Uterus (tissue), 2 donors: ENCODE measurements at regions not wholly inside any gene's neighbourhood (a gene's known extent, or its start where the extent isn't known, plus 50 kb on each side); places are given as distances from the start of the nearest gene placed in this dataset.

Experiments used
- POLR2A ChIP-seq, 2 donors: fragments of 450-650 bp; IDR thresholded peaks; one replicate each; pipeline ENCODE4 v1.6.1; 2016; ENCODE audit warnings: antibody characterized with exemption in 2 of 2, mild to moderate bottlenecking in 1 of 2, moderate library complexity in 1 of 2
- TF ChIP-seq, protein P1 (sequence below), 4 experiments: fragments of 200-600 bp in 2 of 4; fragments of 450-650 bp in 2 of 4; sonication (generic) in 2 of 4; IDR thresholded peaks; one replicate each; pipeline ENCODE4 v1.5.1; 2016 to 2019; ENCODE audit warnings: antibody characterized with exemption in 4 of 4, mild to moderate bottlenecking in 2 of 4, moderate library complexity in 1 of 4

DNA sequence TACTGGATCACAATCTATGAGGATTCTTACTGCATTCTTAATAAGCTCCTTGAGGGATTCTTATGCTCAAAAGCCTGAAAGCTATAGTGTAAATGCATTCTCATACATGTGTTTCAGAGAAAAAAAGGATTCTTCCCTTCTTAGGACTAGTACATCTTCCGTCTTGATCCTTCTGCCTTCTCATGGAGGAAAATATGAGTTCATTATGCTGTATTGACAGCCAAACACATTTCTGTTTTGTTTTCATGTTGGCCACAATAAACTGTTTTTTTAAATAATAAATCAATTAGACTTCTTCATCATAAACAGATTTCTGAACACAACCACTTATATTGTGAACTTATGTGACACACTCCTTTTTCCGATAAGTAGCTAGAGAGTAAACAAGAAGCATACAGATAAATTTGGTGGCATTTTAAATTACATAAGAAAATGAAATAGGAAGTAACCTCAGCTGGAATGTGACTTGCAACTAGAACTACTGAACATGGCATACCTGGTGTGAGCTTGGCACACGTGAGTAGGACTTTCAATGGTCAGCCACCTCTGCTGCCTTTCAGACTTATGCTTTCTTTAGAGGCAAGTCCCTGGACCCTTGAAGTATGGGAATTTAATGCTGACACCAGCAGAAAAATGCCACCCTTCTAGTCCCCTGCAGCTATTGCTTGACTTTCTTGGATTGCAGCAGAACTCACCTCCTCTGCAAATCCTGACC is 350.4 kb downstream of the BCKDHB start:
- TF ChIP-seq, protein P1, sequence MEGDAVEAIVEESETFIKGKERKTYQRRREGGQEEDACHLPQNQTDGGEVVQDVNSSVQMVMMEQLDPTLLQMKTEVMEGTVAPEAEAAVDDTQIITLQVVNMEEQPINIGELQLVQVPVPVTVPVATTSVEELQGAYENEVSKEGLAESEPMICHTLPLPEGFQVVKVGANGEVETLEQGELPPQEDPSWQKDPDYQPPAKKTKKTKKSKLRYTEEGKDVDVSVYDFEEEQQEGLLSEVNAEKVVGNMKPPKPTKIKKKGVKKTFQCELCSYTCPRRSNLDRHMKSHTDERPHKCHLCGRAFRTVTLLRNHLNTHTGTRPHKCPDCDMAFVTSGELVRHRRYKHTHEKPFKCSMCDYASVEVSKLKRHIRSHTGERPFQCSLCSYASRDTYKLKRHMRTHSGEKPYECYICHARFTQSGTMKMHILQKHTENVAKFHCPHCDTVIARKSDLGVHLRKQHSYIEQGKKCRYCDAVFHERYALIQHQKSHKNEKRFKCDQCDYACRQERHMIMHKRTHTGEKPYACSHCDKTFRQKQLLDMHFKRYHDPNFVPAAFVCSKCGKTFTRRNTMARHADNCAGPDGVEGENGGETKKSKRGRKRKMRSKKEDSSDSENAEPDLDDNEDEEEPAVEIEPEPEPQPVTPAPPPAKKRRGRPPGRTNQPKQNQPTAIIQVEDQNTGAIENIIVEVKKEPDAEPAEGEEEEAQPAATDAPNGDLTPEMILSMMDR (IDR thresholded peaks at IDR 0.05), result no peak
- no peak for TF ChIP-seq POLR2A (IDR thresholded peaks at IDR 0.05)
